Trophoblast cell (in vitro differentiated cells and primary cell): ENCODE measurements at regions not wholly inside any gene's neighbourhood (a gene's known extent, or its start where the extent isn't known, plus 50 kb on each side); places are given as distances from the start of the nearest gene placed in this dataset.
A peak's percentile ranks its signal among the peaks of the same experiment; 100 is the strongest.

Experiments used
- DNase-seq, 2 donors: peaks; one replicate each; pipeline ENCODE4 v3.0.0-alpha.2; 2016
- H2AFZ ChIP-seq: 2 replicates; pipeline ENCODE4 v1.6.1; 2013; ENCODE audit warnings: low read length, moderate library complexity, mild to moderate bottlenecking; ENCODE audit not compliant: insufficient read depth, poor library complexity
- H2AK5ac ChIP-seq: 2 replicates; pipeline ENCODE4 v1.6.1; 2013; ENCODE audit warnings: mild to moderate bottlenecking, low read length
- H2BK120ac ChIP-seq: 2 replicates; pipeline ENCODE4 v1.6.1; 2013; ENCODE audit warnings: low read length, mild to moderate bottlenecking, moderate library complexity; ENCODE audit not compliant: insufficient read depth, poor library complexity
- H2BK12ac ChIP-seq: 2 replicates; pipeline ENCODE4 v1.6.1; 2013; ENCODE audit warnings: mild to moderate bottlenecking, low read length, moderate library complexity
- H2BK5ac ChIP-seq: 2 replicates; pipeline ENCODE4 v1.6.1; 2013; ENCODE audit warnings: low read length, low read depth, moderate library complexity, mild to moderate bottlenecking; ENCODE audit not compliant: poor library complexity
- H3K14ac ChIP-seq: 2 replicates; pipeline ENCODE4 v1.6.1; 2013; ENCODE audit warnings: mild to moderate bottlenecking, low read length
- H3K18ac ChIP-seq: 2 replicates; pipeline ENCODE4 v1.6.1; 2013; ENCODE audit warnings: mild to moderate bottlenecking, low read length
- H3K23ac ChIP-seq: 2 replicates; pipeline ENCODE4 v1.6.1; 2013; ENCODE audit warnings: low read length
- H3K27ac ChIP-seq: 2 replicates; pipeline ENCODE4 v1.5.1; 2013; ENCODE audit warnings: low read depth, mild to moderate bottlenecking, inconsistent platforms, low read length, moderate library complexity
- H3K27me3 ChIP-seq: 2 replicates; pipeline ENCODE4 v1.6.1; 2013; ENCODE audit warnings: inconsistent platforms, mild to moderate bottlenecking, low read length, moderate library complexity; ENCODE audit not compliant: insufficient read depth
- H3K36me3 ChIP-seq, 2 experiments: 1 replicate in 1 of 2; 2 replicates in 1 of 2; pipeline ENCODE4 v1.6.1; 2013; ENCODE audit warnings: low read length in 2 of 2, mild to moderate bottlenecking in 2 of 2, moderate library complexity in 1 of 2; ENCODE audit not compliant: insufficient read depth in 2 of 2, control insufficient read depth in 1 of 2
- H3K4ac ChIP-seq: 2 replicates; pipeline ENCODE4 v1.6.1; 2013; ENCODE audit warnings: low read depth, mild to moderate bottlenecking, low read length, moderate library complexity
- H3K4me1 ChIP-seq, 2 experiments: 1 replicate in 1 of 2; 2 replicates in 1 of 2; pipeline ENCODE4 v1.6.1; 2013; ENCODE audit warnings: low read length in 2 of 2, mild to moderate bottlenecking in 2 of 2, moderate library complexity in 1 of 2; ENCODE audit not compliant: insufficient read depth in 2 of 2, control insufficient read depth in 1 of 2
- H3K4me2 ChIP-seq: 2 replicates; pipeline ENCODE4 v1.6.1; 2013; ENCODE audit warnings: inconsistent platforms, mild to moderate bottlenecking, low read length, moderate library complexity
- H3K4me3 ChIP-seq: 2 replicates; pipeline ENCODE4 v1.5.1; 2013; ENCODE audit warnings: mild to moderate bottlenecking, low read depth, low read length, inconsistent platforms
- H3K79me1 ChIP-seq: one replicate; pipeline ENCODE4 v1.6.1; 2013; ENCODE audit warnings: low read length
- H3K79me2 ChIP-seq: 2 replicates; pipeline ENCODE4 v1.6.1; 2013; ENCODE audit warnings: low read length, mild to moderate bottlenecking; ENCODE audit not compliant: control insufficient read depth, insufficient read depth, poor library complexity
- H3K9ac ChIP-seq: 2 replicates; pipeline ENCODE4 v1.6.1; 2013; ENCODE audit warnings: mild to moderate bottlenecking, low read length
- H3K9me3 ChIP-seq: 2 replicates; pipeline ENCODE4 v1.6.1; 2013; ENCODE audit warnings: low read depth, mild to moderate bottlenecking, control low read depth, inconsistent platforms, low read length; ENCODE audit not compliant: insufficient read depth
- H4K12ac ChIP-seq: 2 replicates; pipeline ENCODE4 v1.6.1; 2013; ENCODE audit warnings: low read depth, mild to moderate bottlenecking, low read length, moderate library complexity
- H4K8ac ChIP-seq: 2 replicates; pipeline ENCODE4 v1.6.1; 2013; ENCODE audit warnings: low read depth, mild to moderate bottlenecking, low read length, moderate library complexity
- H4K91ac ChIP-seq: one replicate; pipeline ENCODE4 v1.6.1; 2013; ENCODE audit warnings: low read depth, mild to moderate bottlenecking, low read length, moderate library complexity
- WGBS: extraction: QIAGEN DNeasy Blood & Tissue Kit; methylation state at CpG from one replicate; pipeline ENCODE4 v1.1.7; 2013; ENCODE audit warnings: missing lambda C conversion rate; ENCODE audit not compliant: insufficient read length, insufficient coverage; ENCODE audit errors: extremely low coverage; 5-methylcytosine and 5-hydroxymethylcytosine counted together

GRCh38 chr5:108639366-108639765 lies 108.3 kb upstream of the FER start:
- H3K9ac ChIP-seq = no peak overlapping the region
- no peak overlapping the region for H2BK12ac ChIP-seq
- no CpG with 5 or more reads among the region's 3 CpGs for WGBS
- H4K8ac ChIP-seq = no peak overlapping the region
- H3K4me1 ChIP-seq = peaks cover 5 to 10% of the 10 kb centered on the region in 2 experiments
- no peak overlapping the region for H2BK120ac ChIP-seq
- H3K27me3 ChIP-seq = no peaks in the 10 kb centered on the region
- no peaks in the 10 kb centered on the region for H3K79me2 ChIP-seq
- no peak overlapping the region for H3K4ac ChIP-seq
- H4K91ac ChIP-seq = no peak overlapping the region
- no peak overlapping the region for H2BK5ac ChIP-seq
- H3K4me2 ChIP-seq = no peak overlapping the region
- H2AFZ ChIP-seq = no peak overlapping the region
- no peak overlapping the region for H2AK5ac ChIP-seq
- peaks cover 4% of the 10 kb centered on the region for H3K79me1 ChIP-seq
- no peak for DNase-seq
- no peaks in the 10 kb centered on the region for H3K36me3 ChIP-seq
- H3K14ac ChIP-seq = no peak overlapping the region
- H3K18ac ChIP-seq = no peak overlapping the region
- no peak overlapping the region for H3K23ac ChIP-seq
- no peaks in the 10 kb centered on the region for H3K9me3 ChIP-seq
- H4K12ac ChIP-seq = no peak overlapping the region
- no peak overlapping the region for H3K27ac ChIP-seq
- H3K4me3 ChIP-seq = no peak overlapping the region

- no peak overlapping the region for H3K4me2 ChIP-seq
- no peak overlapping the region for H4K8ac ChIP-seq
- no peak overlapping the region for H2AFZ ChIP-seq
- WGBS = no CpG with 5 or more reads among the region's 2 CpGs
- no peaks in the 10 kb centered on the region for H3K27me3 ChIP-seq
- H2BK5ac ChIP-seq = no peak overlapping the region
- H3K4ac ChIP-seq = no peak overlapping the region
- H3K27ac ChIP-seq = no peak overlapping the region
- peaks cover 5 to 10% of the 10 kb centered on the region in 2 experiments for H3K4me1 ChIP-seq
- H4K91ac ChIP-seq = no peak overlapping the region
- no peak overlapping the region for H3K23ac ChIP-seq
- no peak overlapping the region for H4K12ac ChIP-seq
- H3K79me1 ChIP-seq = peaks cover 4% of the 10 kb centered on the region
- no peak overlapping the region for H3K18ac ChIP-seq
- no peak overlapping the region for H2BK120ac ChIP-seq
- H3K14ac ChIP-seq = no peak overlapping the region
- no peak overlapping the region for H3K4me3 ChIP-seq
- H3K9me3 ChIP-seq = no peaks in the 10 kb centered on the region
- DNase-seq = no peak
- no peak overlapping the region for H2BK12ac ChIP-seq
- no peaks in the 10 kb centered on the region for H3K79me2 ChIP-seq
- no peak overlapping the region for H3K9ac ChIP-seq
- no peaks in the 10 kb centered on the region for H3K36me3 ChIP-seq
- no peak overlapping the region for H2AK5ac ChIP-seq
These were observed 109.7 kb upstream of the FER start for GRCh38 chr5:108638021-108638420.

- no peaks in the 10 kb centered on the region for H3K36me3 ChIP-seq
- H2AK5ac ChIP-seq = no peak overlapping the region
- no peak overlapping the region for H2BK5ac ChIP-seq
- DNase-seq = peak; percentile 76 to 93
- no peak overlapping the region for H3K4me3 ChIP-seq
- WGBS = no CpG with 5 or more reads among the region's 1 CpG
- no peak overlapping the region for H3K23ac ChIP-seq
- no peak overlapping the region for H4K12ac ChIP-seq
- no peak overlapping the region for H3K4ac ChIP-seq
- no peak overlapping the region for H2BK120ac ChIP-seq
- peaks cover 2% of the 10 kb centered on the region for H3K79me1 ChIP-seq
- H3K9me3 ChIP-seq = no peaks in the 10 kb centered on the region
- no peaks in the 10 kb centered on the region for H3K79me2 ChIP-seq
- H2BK12ac ChIP-seq = no peak overlapping the region
- no peaks in the 10 kb centered on the region for H3K27me3 ChIP-seq
- no peak overlapping the region for H3K18ac ChIP-seq
- no peak overlapping the region for H3K14ac ChIP-seq
- no peak overlapping the region for H3K4me2 ChIP-seq
- no peak overlapping the region for H4K91ac ChIP-seq
- H3K9ac ChIP-seq = no peak overlapping the region
- no peak overlapping the region for H2AFZ ChIP-seq
- no peak overlapping the region for H3K27ac ChIP-seq
- peaks cover 5% of the 10 kb centered on the region in 2 experiments for H3K4me1 ChIP-seq
- H4K8ac ChIP-seq = no peak overlapping the region
These were observed 110.6 kb upstream of the FER start for GRCh38 chr5:108637134-108637533.

GRCh38 chr5:108636135-108636853 lies 111.4 kb upstream of the FER start:
- no peak overlapping the region for H2AK5ac ChIP-seq
- H3K79me1 ChIP-seq = no peaks in the 10 kb centered on the region
- DNase-seq = no peak
- no peak overlapping the region for H4K91ac ChIP-seq
- H3K79me2 ChIP-seq = no peaks in the 10 kb centered on the region
- H2BK120ac ChIP-seq = no peak overlapping the region
- no peak overlapping the region for H3K4me2 ChIP-seq
- no peaks in the 10 kb centered on the region for H3K9me3 ChIP-seq
- H3K4ac ChIP-seq = no peak overlapping the region
- no peak overlapping the region for H2BK5ac ChIP-seq
- no CpG with 5 or more reads among the region's 3 CpGs for WGBS
- H4K8ac ChIP-seq = no peak overlapping the region
- no peaks in the 10 kb centered on the region for H3K27me3 ChIP-seq
- H3K36me3 ChIP-seq = no peaks in the 10 kb centered on the region
- no peak overlapping the region for H2AFZ ChIP-seq
- H3K23ac ChIP-seq = no peak overlapping the region
- H3K9ac ChIP-seq = no peak overlapping the region
- no peak overlapping the region for H3K14ac ChIP-seq
- peak overlapping the region; percentile 51 for H2BK12ac ChIP-seq
- H3K27ac ChIP-seq = no peak overlapping the region
- no peak overlapping the region for H3K4me3 ChIP-seq
- H3K4me1 ChIP-seq = peaks cover 2 to 3% of the 10 kb centered on the region in 2 experiments
- no peak overlapping the region for H3K18ac ChIP-seq
- no peak overlapping the region for H4K12ac ChIP-seq
